Chondrocyte (in vitro differentiated cells): ENCODE measurements at regions not wholly inside any gene's neighbourhood (a gene's known extent, or its start where the extent isn't known, plus 50 kb on each side); places are given as distances from the start of the nearest gene placed in this dataset.

Source experiments
- DNase-seq: peaks from one replicate; pipeline ENCODE4 v3.0.0; 2021; ENCODE audit warnings: mixed read lengths, low spot score
- H3K27ac Mint-ChIP-seq: one replicate; pipeline ENCODE4 v1.8.0; 2021; ENCODE audit warnings: mild to moderate bottlenecking, moderate library complexity, mixed read lengths; ENCODE audit not compliant: unreplicated experiment
- H3K27me3 Mint-ChIP-seq: 2 replicates; pipeline ENCODE4 v1.8.0; 2021; ENCODE audit warnings: low read depth, mixed read lengths
- H3K36me3 Mint-ChIP-seq: 2 replicates; pipeline ENCODE4 v1.8.0; 2021; ENCODE audit warnings: low read depth, mixed read lengths
- H3K4me1 Mint-ChIP-seq: 2 replicates; pipeline ENCODE4 v1.8.0; 2021; ENCODE audit warnings: low read depth, mild to moderate bottlenecking, mixed read lengths
- H3K4me3 Mint-ChIP-seq: one replicate; pipeline ENCODE4 v1.8.0; 2021; ENCODE audit warnings: mild to moderate bottlenecking, moderate library complexity, mixed read lengths; ENCODE audit not compliant: unreplicated experiment
- H3K9me3 Mint-ChIP-seq: 2 replicates; pipeline ENCODE4 v1.8.0; 2021; ENCODE audit warnings: low read depth, mixed read lengths
- CTCF ChIP-seq: fragments of 200-600 bp; sonication (generic); IDR thresholded peaks from 2 replicates; pipeline ENCODE4 v1.5.0; 2021; ENCODE audit warnings: antibody characterized with exemption, mild to moderate bottlenecking, moderate library complexity

GRCh38 chr3:21154911-21155310 lies 596.1 kb downstream of the ZNF385D start:
- Mint-ChIP-seq H3K9me3 (peaks cover 9% of the 10 kb centered on the region), H3K4me1 (peaks cover 6% of the 10 kb centered on the region), H3K27ac (no peak overlapping the region), H3K27me3 (no peaks in the 10 kb centered on the region), H3K36me3 (no peaks in the 10 kb centered on the region), H3K4me3 (no peak overlapping the region)
- no peak for DNase-seq
- no peak for TF ChIP-seq CTCF

GRCh38 chr3:21152555-21152954 lies 598.5 kb downstream of the ZNF385D start:
- Mint-ChIP-seq H3K27me3 (no peaks in the 10 kb centered on the region), H3K27ac (no peak overlapping the region), H3K4me3 (no peak overlapping the region), H3K4me1 (no peaks in the 10 kb centered on the region), H3K9me3 (peaks cover 9% of the 10 kb centered on the region), H3K36me3 (no peaks in the 10 kb centered on the region)
- TF ChIP-seq CTCF, result no peak
- DNase-seq, result no peak

- Mint-ChIP-seq H3K4me3 (no peak overlapping the region), H3K36me3 (no peaks in the 10 kb centered on the region), H3K27ac (no peak overlapping the region), H3K27me3 (no peaks in the 10 kb centered on the region), H3K9me3 (peaks cover 4% of the 10 kb centered on the region), H3K4me1 (no peaks in the 10 kb centered on the region)
- no peak for TF ChIP-seq CTCF
- no peak for DNase-seq
These were observed 608.1 kb downstream of the ZNF385D start for GRCh38 chr3:21142949-21143348.

- H3K27me3 Mint-ChIP-seq, result no peaks in the 10 kb centered on the region
- H3K4me1 Mint-ChIP-seq, result no peaks in the 10 kb centered on the region
- TF ChIP-seq CTCF, result no peak
- no peak overlapping the region for H3K27ac Mint-ChIP-seq
- H3K9me3 Mint-ChIP-seq, result peaks cover 4% of the 10 kb centered on the region
- no peak overlapping the region for H3K4me3 Mint-ChIP-seq
- no peak for DNase-seq
- no peaks in the 10 kb centered on the region for H3K36me3 Mint-ChIP-seq
These were observed 609.0 kb downstream of the ZNF385D start for GRCh38 chr3:21142031-21142430.

- no peak overlapping the region for H3K4me3 Mint-ChIP-seq
- peaks cover 4% of the 10 kb centered on the region for H3K9me3 Mint-ChIP-seq
- H3K36me3 Mint-ChIP-seq, result no peaks in the 10 kb centered on the region
- no peaks in the 10 kb centered on the region for H3K27me3 Mint-ChIP-seq
- no peak for DNase-seq
- H3K27ac Mint-ChIP-seq, result no peak overlapping the region
- TF ChIP-seq CTCF, result no peak
- H3K4me1 Mint-ChIP-seq, result no peaks in the 10 kb centered on the region
These were observed 610.2 kb downstream of the ZNF385D start for GRCh38 chr3:21140785-21141184.
